Astrocyte (in vitro differentiated cells and primary cell): ENCODE measurements at regions not wholly inside any gene's neighbourhood (a gene's known extent, or its start where the extent isn't known, plus 50 kb on each side); places are given as distances from the start of the nearest gene placed in this dataset.

ENCODE experiments used
- DNase-seq: peaks from one replicate; pipeline ENCODE4 v3.0.0-alpha.2; 2010; ENCODE audit warnings: low read depth
- FAIRE-seq: peaks from 2 replicates; lab custom pipeline; 2011; peaks lifted over from hg19 to GRCh38; lab: Jason Lieb, UNC
- H2AFZ ChIP-seq: 2 replicates; pipeline ENCODE4 v1.6.0; 2012; ENCODE audit warnings: low read depth, low read length, inconsistent platforms
- H3K27ac ChIP-seq: 2 replicates; pipeline ENCODE4 v1.5.1; 2011; ENCODE audit warnings: low read depth, low read length, inconsistent platforms
- H3K27me3 ChIP-seq: 2 replicates; pipeline ENCODE4 v1.6.0; 2011; ENCODE audit warnings: low read length, inconsistent platforms; ENCODE audit not compliant: insufficient read depth
- H3K36me3 ChIP-seq: 2 replicates; pipeline ENCODE4 v1.5.1; 2011; ENCODE audit warnings: low read length, inconsistent platforms; ENCODE audit not compliant: insufficient read depth
- H3K4me1 ChIP-seq: 2 replicates; pipeline ENCODE4 v1.5.1; 2011; ENCODE audit warnings: low read length, inconsistent platforms; ENCODE audit not compliant: insufficient read depth
- H3K4me2 ChIP-seq: 2 replicates; pipeline ENCODE4 v1.6.0; 2012; ENCODE audit warnings: low read length, inconsistent platforms
- H3K4me3 ChIP-seq: 2 replicates; pipeline ENCODE4 v1.5.1; 2011; ENCODE audit warnings: low read depth, mild to moderate bottlenecking, low read length, inconsistent platforms; ENCODE audit not compliant: insufficient read depth
- H3K79me2 ChIP-seq: 2 replicates; pipeline ENCODE4 v1.6.0; 2012; ENCODE audit warnings: mild to moderate bottlenecking, low read length, inconsistent platforms; ENCODE audit not compliant: insufficient read depth
- H3K9ac ChIP-seq: 2 replicates; pipeline ENCODE4 v1.6.0; 2012; ENCODE audit warnings: mild to moderate bottlenecking, low read length, inconsistent platforms
- H3K9me3 ChIP-seq: 2 replicates; pipeline ENCODE4 v1.5.1; 2012; ENCODE audit warnings: low read depth, mild to moderate bottlenecking, low read length, inconsistent platforms; ENCODE audit not compliant: insufficient read depth
- H4K20me1 ChIP-seq: 2 replicates; pipeline ENCODE4 v1.6.0; 2012; ENCODE audit warnings: low read length, inconsistent platforms; ENCODE audit not compliant: insufficient read depth
- H3K27ac Mint-ChIP-seq: one replicate; pipeline ENCODE4 v1.8.0; 2021; ENCODE audit warnings: mild to moderate bottlenecking, mixed read lengths; ENCODE audit not compliant: unreplicated experiment
- H3K27me3 Mint-ChIP-seq: one replicate; pipeline ENCODE4 v1.8.0; 2021; ENCODE audit warnings: low read depth, mixed read lengths; ENCODE audit not compliant: unreplicated experiment
- H3K36me3 Mint-ChIP-seq: one replicate; pipeline ENCODE4 v1.8.0; 2021; ENCODE audit warnings: low read depth, mixed read lengths; ENCODE audit not compliant: unreplicated experiment
- H3K4me1 Mint-ChIP-seq: one replicate; pipeline ENCODE4 v1.8.0; 2021; ENCODE audit warnings: low read depth, mixed read lengths; ENCODE audit not compliant: unreplicated experiment
- H3K4me3 Mint-ChIP-seq: one replicate; pipeline ENCODE4 v1.8.0; 2021; ENCODE audit warnings: mild to moderate bottlenecking, moderate library complexity, mixed read lengths; ENCODE audit not compliant: unreplicated experiment
- H3K9me3 Mint-ChIP-seq: one replicate; pipeline ENCODE4 v1.8.0; 2021; ENCODE audit warnings: mild to moderate bottlenecking, mixed read lengths; ENCODE audit not compliant: unreplicated experiment
- EZH2 ChIP-seq: IDR thresholded peaks from 2 replicates; pipeline ENCODE4 v1.6.1; 2012; ENCODE audit warnings: mild to moderate bottlenecking, low read length, inconsistent platforms; ENCODE audit not compliant: insufficient read depth
- TF ChIP-seq, protein P1 (sequence below): IDR thresholded peaks from 2 replicates; pipeline ENCODE4 v1.5.1; 2011; ENCODE audit warnings: low read depth, mild to moderate bottlenecking, inconsistent platforms, low read length, moderate library complexity; ENCODE audit not compliant: insufficient read depth

DNA sequence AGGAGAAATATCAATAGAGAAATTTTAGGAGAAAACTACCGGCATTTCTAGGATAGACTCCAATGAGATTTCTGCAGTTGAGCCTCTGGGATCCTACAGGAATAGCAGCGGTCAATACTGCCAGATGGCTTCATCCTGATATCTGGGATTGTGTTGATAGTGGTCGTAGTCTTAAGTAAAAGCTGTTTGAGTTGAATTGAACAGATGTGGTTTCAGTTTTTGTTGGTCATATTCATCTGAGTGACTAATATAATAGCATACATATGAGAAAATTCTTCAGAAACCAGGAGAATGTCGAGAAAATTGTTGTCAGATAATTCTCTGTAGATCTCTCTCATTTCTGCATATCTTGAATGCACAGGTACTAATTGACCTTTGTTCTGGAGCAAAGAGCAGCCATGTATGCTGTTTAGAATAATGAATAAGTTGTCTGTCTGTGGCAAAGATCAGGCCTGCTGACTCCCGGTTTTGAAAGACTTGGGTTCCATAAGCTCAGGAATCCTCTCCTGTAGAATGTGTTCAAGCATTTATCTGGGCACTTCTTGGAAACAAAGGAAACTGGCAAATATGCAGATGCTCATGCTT lies 288.1 kb downstream of the TMX3 start:
- no peaks in the 10 kb centered on the region for H3K27me3 ChIP-seq
- H4K20me1 ChIP-seq: no peaks in the 10 kb centered on the region
- peaks cover 29% of the 10 kb centered on the region for H3K4me1 ChIP-seq
- no peak overlapping the region for H3K27ac ChIP-seq
- TF ChIP-seq, protein P1, sequence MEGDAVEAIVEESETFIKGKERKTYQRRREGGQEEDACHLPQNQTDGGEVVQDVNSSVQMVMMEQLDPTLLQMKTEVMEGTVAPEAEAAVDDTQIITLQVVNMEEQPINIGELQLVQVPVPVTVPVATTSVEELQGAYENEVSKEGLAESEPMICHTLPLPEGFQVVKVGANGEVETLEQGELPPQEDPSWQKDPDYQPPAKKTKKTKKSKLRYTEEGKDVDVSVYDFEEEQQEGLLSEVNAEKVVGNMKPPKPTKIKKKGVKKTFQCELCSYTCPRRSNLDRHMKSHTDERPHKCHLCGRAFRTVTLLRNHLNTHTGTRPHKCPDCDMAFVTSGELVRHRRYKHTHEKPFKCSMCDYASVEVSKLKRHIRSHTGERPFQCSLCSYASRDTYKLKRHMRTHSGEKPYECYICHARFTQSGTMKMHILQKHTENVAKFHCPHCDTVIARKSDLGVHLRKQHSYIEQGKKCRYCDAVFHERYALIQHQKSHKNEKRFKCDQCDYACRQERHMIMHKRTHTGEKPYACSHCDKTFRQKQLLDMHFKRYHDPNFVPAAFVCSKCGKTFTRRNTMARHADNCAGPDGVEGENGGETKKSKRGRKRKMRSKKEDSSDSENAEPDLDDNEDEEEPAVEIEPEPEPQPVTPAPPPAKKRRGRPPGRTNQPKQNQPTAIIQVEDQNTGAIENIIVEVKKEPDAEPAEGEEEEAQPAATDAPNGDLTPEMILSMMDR: no peak
- TF ChIP-seq EZH2: no peak
- no peaks in the 10 kb centered on the region for H3K36me3 ChIP-seq
- H3K4me2 ChIP-seq: no peak overlapping the region
- no peaks in the 10 kb centered on the region for H3K79me2 ChIP-seq
- no peak overlapping the region for H2AFZ ChIP-seq
- no peak overlapping the region for H3K27ac Mint-ChIP-seq
- no peaks in the 10 kb centered on the region for H3K36me3 Mint-ChIP-seq
- H3K9me3 Mint-ChIP-seq: peaks cover 7% of the 10 kb centered on the region
- FAIRE-seq (no peak), DNase-seq (peak; percentile 77)
- no peak overlapping the region for H3K4me3 Mint-ChIP-seq
- no peak overlapping the region for H3K4me3 ChIP-seq
- H3K4me1 Mint-ChIP-seq: peaks cover 43% of the 10 kb centered on the region
- no peaks in the 10 kb centered on the region for H3K27me3 Mint-ChIP-seq
- no peaks in the 10 kb centered on the region for H3K9me3 ChIP-seq
- H3K9ac ChIP-seq: no peak overlapping the region

DNA sequence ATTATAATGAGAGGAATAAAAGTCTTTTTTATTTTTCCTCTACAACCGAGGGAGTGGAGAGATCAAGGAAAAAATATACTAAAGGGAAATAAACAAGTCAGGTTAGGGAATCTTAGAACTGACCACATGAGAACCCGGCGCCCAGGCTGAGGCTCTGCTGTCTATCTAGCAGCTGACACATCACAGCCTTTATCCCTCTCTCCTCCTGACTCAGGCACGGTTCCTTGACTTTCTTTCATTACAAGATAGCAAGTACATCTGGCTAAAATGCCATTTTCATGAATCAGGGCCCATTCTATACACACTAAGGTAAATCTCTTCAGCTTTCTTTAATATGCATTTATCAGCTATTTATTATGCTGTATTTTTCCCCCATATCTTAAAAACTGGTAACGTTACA lies 296.0 kb downstream of the TMX3 start:
- H3K36me3 Mint-ChIP-seq: no peaks in the 10 kb centered on the region
- Histone ChIP-seq H3K9me3 (no peaks in the 10 kb centered on the region), H3K79me2 (no peaks in the 10 kb centered on the region), H4K20me1 (no peaks in the 10 kb centered on the region), H3K27me3 (no peaks in the 10 kb centered on the region), H3K36me3 (no peaks in the 10 kb centered on the region), H3K9ac (no peak overlapping the region), H3K4me2 (peak overlapping the region; percentile 30), H3K4me1 (peaks cover 11% of the 10 kb centered on the region), H2AFZ (no peak overlapping the region), H3K27ac (no peak overlapping the region), H3K4me3 (no peak overlapping the region)
- H3K4me3 Mint-ChIP-seq: no peak overlapping the region
- peaks cover 8% of the 10 kb centered on the region for H3K9me3 Mint-ChIP-seq
- TF ChIP-seq EZH2: no peak
- TF ChIP-seq, protein P1: no peak
- H3K27me3 Mint-ChIP-seq: no peaks in the 10 kb centered on the region
- H3K4me1 Mint-ChIP-seq: peaks cover 24% of the 10 kb centered on the region
- peak; percentile 83 for FAIRE-seq
- peak overlapping the region; percentile 73 for H3K27ac Mint-ChIP-seq
- DNase-seq: peak; percentile 79

DNA sequence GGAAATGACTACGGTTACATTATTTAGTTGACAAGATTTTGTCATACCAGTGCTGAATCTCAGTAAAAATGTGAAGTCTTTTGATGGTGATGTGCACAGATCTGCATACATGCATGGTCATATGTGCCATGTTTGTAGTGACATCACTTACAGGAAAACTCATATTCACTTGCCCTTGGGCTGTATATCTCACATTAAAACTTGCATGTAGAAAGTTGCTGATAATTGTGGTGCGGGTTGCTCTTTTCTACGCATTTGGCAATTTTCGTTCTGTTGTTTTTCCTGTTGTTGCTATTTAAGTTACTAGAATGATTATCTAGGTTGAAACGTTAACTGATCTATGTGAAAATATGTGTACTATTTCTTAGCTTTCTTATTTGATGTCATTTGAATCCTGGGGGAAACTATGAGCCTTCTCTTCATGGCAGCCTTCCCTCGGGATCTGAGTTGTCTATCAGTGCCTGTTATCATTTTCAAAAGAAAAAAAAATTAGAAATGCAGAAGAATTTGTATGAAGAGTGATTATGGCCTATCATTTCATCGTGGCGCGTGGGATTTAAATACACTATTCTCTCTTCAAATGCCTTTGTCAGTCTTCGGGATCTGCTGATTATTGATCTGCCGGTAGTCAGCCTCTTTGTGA lies 296.6 kb downstream of the TMX3 start:
- H3K4me3 Mint-ChIP-seq: no peak overlapping the region
- Histone ChIP-seq H3K36me3 (no peaks in the 10 kb centered on the region), H2AFZ (no peak overlapping the region), H4K20me1 (no peaks in the 10 kb centered on the region), H3K9ac (no peak overlapping the region), H3K4me3 (no peak overlapping the region), H3K79me2 (no peaks in the 10 kb centered on the region), H3K27me3 (no peaks in the 10 kb centered on the region), H3K9me3 (no peaks in the 10 kb centered on the region), H3K27ac (no peak overlapping the region), H3K4me2 (peak overlapping the region; percentile 30), H3K4me1 (peaks cover 11% of the 10 kb centered on the region)
- FAIRE-seq: no peak
- no peak for TF ChIP-seq EZH2
- TF ChIP-seq, protein P1: no peak
- H3K27ac Mint-ChIP-seq: peak overlapping the region; percentile 73
- peaks cover 8% of the 10 kb centered on the region for H3K9me3 Mint-ChIP-seq
- peaks cover 24% of the 10 kb centered on the region for H3K4me1 Mint-ChIP-seq
- no peak for DNase-seq
- no peaks in the 10 kb centered on the region for H3K27me3 Mint-ChIP-seq
- no peaks in the 10 kb centered on the region for H3K36me3 Mint-ChIP-seq
